Liver (tissue), 8 donors: ENCODE measurements at regions not wholly inside any gene's neighbourhood (a gene's known extent, or its start where the extent isn't known, plus 50 kb on each side); places are given as distances from the start of the nearest gene placed in this dataset.

Experiments
- DNase-seq: peaks from one replicate; pipeline ENCODE4 v3.0.0-alpha.2; 2017; ENCODE audit warnings: low spot score
- H3K27ac ChIP-seq, 2 donors: one replicate each; pipeline ENCODE4 v1.7.0; 2013; ENCODE audit warnings: inconsistent platforms in 2 of 2, low read length in 2 of 2, control low read depth in 1 of 2, low read depth in 1 of 2, mild to moderate bottlenecking in 1 of 2
- H3K27me3 ChIP-seq, 4 donors: one replicate each; pipeline versions ENCODE4 v1.6.1 to v1.7.0; 2013; ENCODE audit warnings: low read length in 3 of 4, inconsistent platforms in 1 of 4, mild to moderate bottlenecking in 1 of 4, moderate library complexity in 1 of 4; ENCODE audit not compliant: control insufficient read depth in 4 of 4, insufficient read depth in 4 of 4
- H3K36me3 ChIP-seq, 4 donors: one replicate each; pipeline versions ENCODE4 v1.6.1 to v1.7.0; 2013; ENCODE audit warnings: low read length in 3 of 4, mild to moderate bottlenecking in 3 of 4, low read depth in 1 of 4, moderate library complexity in 1 of 4; ENCODE audit not compliant: control insufficient read depth in 4 of 4, insufficient read depth in 3 of 4
- H3K4me1 ChIP-seq, 4 donors: one replicate each; pipeline versions ENCODE4 v1.6.1 to v1.7.0; 2013; ENCODE audit warnings: low read length in 3 of 4, mild to moderate bottlenecking in 3 of 4, moderate library complexity in 1 of 4; ENCODE audit not compliant: control insufficient read depth in 4 of 4, insufficient read depth in 4 of 4
- H3K4me3 ChIP-seq, 3 donors: one replicate each; pipeline versions ENCODE4 v1.6.1 to v1.7.0; 2013; ENCODE audit warnings: low read length in 3 of 3, control low read depth in 1 of 3, low read depth in 1 of 3, mild to moderate bottlenecking in 1 of 3
- H3K9ac ChIP-seq, 2 donors: one replicate each; pipeline ENCODE4 v1.7.0; 2013; ENCODE audit warnings: low read length in 2 of 2, mild to moderate bottlenecking in 2 of 2, moderate library complexity in 2 of 2, control low read depth in 1 of 2, low read depth in 1 of 2
- H3K9me3 ChIP-seq, 4 donors: one replicate each; pipeline versions ENCODE4 v1.6.1 to v1.7.0; 2013; ENCODE audit warnings: low read length in 3 of 4; ENCODE audit not compliant: control insufficient read depth in 4 of 4
- ATF3 ChIP-seq: IDR thresholded peaks from 2 replicates; pipeline ENCODE4 v1.6.1; 2016; ENCODE audit warnings: antibody characterized with exemption
- CTCF ChIP-seq: fragments of 150-350 bp; IDR thresholded peaks from 2 replicates; pipeline ENCODE4 v1.5.1; 2017; ENCODE audit warnings: improper control_type of control experiment, low read depth, low read length; ENCODE audit not compliant: missing input control
- EGR1 ChIP-seq, 2 donors: IDR thresholded peaks; 2 replicates each; pipeline ENCODE4 v1.6.1; 2016 to 2018; ENCODE audit warnings: antibody characterized with exemption in 2 of 2, low read depth in 2 of 2
- FOXA1 ChIP-seq: IDR thresholded peaks from 2 replicates; pipeline ENCODE4 v1.6.1; 2016; ENCODE audit warnings: antibody characterized with exemption
- FOXA2 ChIP-seq: IDR thresholded peaks from 2 replicates; pipeline ENCODE4 v1.6.1; 2016; ENCODE audit warnings: antibody characterized with exemption
- HNF4G ChIP-seq: IDR thresholded peaks from 2 replicates; pipeline ENCODE4 v1.6.1; 2016; ENCODE audit warnings: antibody characterized with exemption
- JUND ChIP-seq, 2 donors: IDR thresholded peaks; 2 replicates each; pipeline ENCODE4 v1.6.1; 2016; ENCODE audit warnings: antibody characterized with exemption in 2 of 2
- MAX ChIP-seq: IDR thresholded peaks from 2 replicates; pipeline ENCODE4 v1.6.1; 2016; ENCODE audit warnings: antibody characterized with exemption
- NR2F2 ChIP-seq: IDR thresholded peaks from 2 replicates; pipeline ENCODE4 v1.6.1; 2016; ENCODE audit warnings: antibody characterized with exemption
- RAD21 ChIP-seq, 2 donors: IDR thresholded peaks; 2 replicates each; pipeline ENCODE4 v1.6.1; 2016; ENCODE audit warnings: antibody characterized with exemption in 2 of 2, mild to moderate bottlenecking in 2 of 2
- RXRA ChIP-seq, 2 donors: IDR thresholded peaks; 2 replicates each; pipeline ENCODE4 v1.6.1; 2017 to 2018; ENCODE audit warnings: antibody characterized with exemption in 2 of 2, mild to moderate bottlenecking in 1 of 2
- SP1 ChIP-seq: IDR thresholded peaks from 2 replicates; pipeline ENCODE4 v1.6.1; 2018; ENCODE audit warnings: antibody characterized with exemption, mild to moderate bottlenecking
- TAF1 ChIP-seq: conservative IDR thresholded peaks from 2 replicates; pipeline ENCODE4 v1.6.1; 2016; ENCODE audit warnings: antibody characterized with exemption, mild to moderate bottlenecking
- WGBS: extraction: QIAGEN DNeasy Blood & Tissue Kit; methylation state at CpG from one replicate; pipeline ENCODE4 v1.1.7; 2013; 5-methylcytosine and 5-hydroxymethylcytosine counted together
- donor health status: healthy.
- donor health status: healthy.
- donor health status: healthy.
- donor health status: healthy.
- donor health status: healthy.

- Histone ChIP-seq H3K36me3 (no peaks in the 10 kb centered on the region), H3K4me1 (no peaks in the 10 kb centered on the region), H3K9ac (no peak overlapping the region), H3K27me3 (no peaks in the 10 kb centered on the region), H3K9me3 (no peaks in the 10 kb centered on the region), H3K27ac (no peak overlapping the region), H3K4me3 (no peak overlapping the region)
- peak; percentile 64 for TF ChIP-seq CTCF
- no peak for TF ChIP-seq HNF4G
- peak; percentile 70 to 74 for TF ChIP-seq RAD21 (IDR thresholded peaks at IDR 0.05)
- TF ChIP-seq JUND (IDR thresholded peaks at IDR 0.05) = no peak
- WGBS = 53% methylated on average over 4 of the region's 4 CpGs
- DNase-seq = no peak
These were observed 1348.2 kb upstream of the RAG2 start for GRCh38 chr11:37946155-37946766.

- H3K4me3 ChIP-seq = no peak overlapping the region
- no peaks in the 10 kb centered on the region for H3K9me3 ChIP-seq
- no peak for DNase-seq
- 49% methylated on average over 2 of the region's 2 CpGs for WGBS
- no peak overlapping the region for H3K27ac ChIP-seq
- TF ChIP-seq TAF1 (no peak), RXRA (IDR thresholded peaks at IDR 0.05) (no peak), MAX (no peak), HNF4G (no peak), JUND (IDR thresholded peaks at IDR 0.05) (no peak), SP1 (no peak), FOXA1 (no peak), CTCF (no peak)
- H3K36me3 ChIP-seq = no peaks in the 10 kb centered on the region
- no peaks in the 10 kb centered on the region for H3K27me3 ChIP-seq
- H3K4me1 ChIP-seq = no peaks in the 10 kb centered on the region
- H3K9ac ChIP-seq = no peak overlapping the region
These were observed 1344.0 kb upstream of the RAG2 start for GRCh38 chr11:37942081-37942480.

GRCh38 chr11:37929100-37929653, 1331.1 kb upstream of the RAG2 start:
- TF ChIP-seq ATF3 (no peak), FOXA2 (no peak), NR2F2 (no peak), EGR1 (IDR thresholded peaks at IDR 0.05; ENCODE audit: low read depth in 2 of 2) (no peak)
- Histone ChIP-seq H3K4me1 (no peaks in the 10 kb centered on the region), H3K9me3 (peaks cover 0 to 3% (median 0%) of the 10 kb centered on the region in 4 donors), H3K4me3 (no peak overlapping the region), H3K9ac (no peak overlapping the region), H3K36me3 (no peaks in the 10 kb centered on the region), H3K27ac (no peak overlapping the region), H3K27me3 (no peaks in the 10 kb centered on the region)
- WGBS = 87% methylated on average over 3 of the region's 3 CpGs
- no peak for DNase-seq
